Lower lobe of right lung (tissue), 2 donors: ENCODE measurements at regions not wholly inside any gene's neighbourhood (a gene's known extent, or its start where the extent isn't known, plus 50 kb on each side); places are given as distances from the start of the nearest gene placed in this dataset.
A peak's percentile ranks its signal among the peaks of the same experiment; 100 is the strongest.

ENCODE experiments used
- ATAC-seq, 2 donors: fragments of 200-7000 bp; cut with Tn5 transposase; one replicate each; pipeline ENCODE4 v1.9.1; 2020 to 2022; ENCODE audit warnings: mild to moderate bottlenecking in 2 of 2, moderate library complexity in 2 of 2
- DNase-seq: peaks from one replicate; pipeline ENCODE4 v3.0.0-alpha.2; 2020
- H3K27ac ChIP-seq: fragments of 200-600 bp; one replicate; pipeline ENCODE4 v1.8.0; 2022
- H3K27me3 ChIP-seq: fragments of 200-600 bp; one replicate; pipeline ENCODE4 v1.8.0; 2022; ENCODE audit warnings: low read depth
- H3K36me3 ChIP-seq: fragments of 200-600 bp; one replicate; pipeline ENCODE4 v1.8.0; 2022; ENCODE audit warnings: mild to moderate bottlenecking
- H3K4me1 ChIP-seq: fragments of 200-600 bp; one replicate; pipeline ENCODE4 v1.8.0; 2022
- H3K4me3 ChIP-seq: fragments of 200-600 bp; one replicate; pipeline ENCODE4 v1.8.0; 2022; ENCODE audit warnings: mild to moderate bottlenecking
- H3K9me3 ChIP-seq: fragments of 200-600 bp; one replicate; pipeline ENCODE4 v1.8.0; 2022
- CTCF ChIP-seq: fragments of 200-600 bp; IDR thresholded peaks from one replicate; pipeline ENCODE4 v1.8.0; 2022; ENCODE audit warnings: antibody characterized with exemption, mild to moderate bottlenecking
- intact Hi-C: fragments of 100-400 bp; cut with DNase I; formaldehyde crosslinking; loops from one replicate; pipeline ENCODE4 v1.11.0; 2022
- donor health status: DM: no; HTN: yes; CAD: no; lungs with severe emphysema.

GRCh38 chr15:94164202-94164807 is 67.1 kb upstream of the MCTP2 start:
- Histone ChIP-seq H3K4me3 (no peak overlapping the region), H3K27ac (no peak overlapping the region), H3K9me3 (no peaks in the 10 kb centered on the region), H3K27me3 (no peaks in the 10 kb centered on the region), H3K4me1 (no peaks in the 10 kb centered on the region), H3K36me3 (no peaks in the 10 kb centered on the region)
- DNase-seq (no peak), ATAC-seq (peak; percentile 77 to 83)
- intact Hi-C loops: loop anchor here (5.0 kb wide), 1 partner anchor 158 kb away; no protein-coding TSS in a partner anchor
- TF ChIP-seq CTCF: peak; percentile 86

- no peak for ATAC-seq
- Histone ChIP-seq H3K36me3 (no peaks in the 10 kb centered on the region), H3K4me3 (no peak overlapping the region), H3K9me3 (no peaks in the 10 kb centered on the region), H3K27me3 (no peaks in the 10 kb centered on the region), H3K27ac (no peak overlapping the region), H3K4me1 (no peaks in the 10 kb centered on the region)
- DNase-seq: no peak
- intact Hi-C loops: loop anchor here (5.0 kb wide), 1 partner anchor 159 kb away; no protein-coding TSS in a partner anchor
- no peak for TF ChIP-seq CTCF
Measured at GRCh38 chr15:94162939-94163338, 68.4 kb upstream of the MCTP2 start.

GRCh38 chr15:94154255-94154654 is 77.1 kb upstream of the MCTP2 start:
- no peak overlapping the region for H3K27ac ChIP-seq
- DNase-seq (no peak), ATAC-seq (no peak)
- H3K36me3 ChIP-seq: no peaks in the 10 kb centered on the region
- TF ChIP-seq CTCF: no peak
- intact Hi-C loops: no loop called here
- no peaks in the 10 kb centered on the region for H3K27me3 ChIP-seq
- H3K4me3 ChIP-seq: no peak overlapping the region
- no peaks in the 10 kb centered on the region for H3K9me3 ChIP-seq
- H3K4me1 ChIP-seq: no peaks in the 10 kb centered on the region

GRCh38 chr15:94145046-94145445 is 86.3 kb upstream of the MCTP2 start:
- Histone ChIP-seq H3K27me3 (no peaks in the 10 kb centered on the region), H3K4me3 (no peak overlapping the region), H3K36me3 (no peaks in the 10 kb centered on the region), H3K9me3 (no peaks in the 10 kb centered on the region), H3K4me1 (no peaks in the 10 kb centered on the region), H3K27ac (no peak overlapping the region)
- DNase-seq (no peak), ATAC-seq (no peak)
- intact Hi-C loops: no loop called here
- no peak for TF ChIP-seq CTCF

- ATAC-seq: no peak
- no peaks in the 10 kb centered on the region for H3K4me1 ChIP-seq
- no peak for TF ChIP-seq CTCF
- H3K9me3 ChIP-seq: no peaks in the 10 kb centered on the region
- intact Hi-C loops: no loop called here
- DNase-seq: no peak
- H3K27ac ChIP-seq: no peak overlapping the region
- no peak overlapping the region for H3K4me3 ChIP-seq
- H3K36me3 ChIP-seq: no peaks in the 10 kb centered on the region
- H3K27me3 ChIP-seq: no peaks in the 10 kb centered on the region
Measured at GRCh38 chr15:94141802-94142201, 89.6 kb upstream of the MCTP2 start.
